ENCODE measurements at regions not wholly inside any gene's neighbourhood (a gene's known extent, or its start where the extent isn't known, plus 50 kb on each side); places are given as distances from the start of the nearest gene placed in this dataset.

GRCh38 chr15:34688699-34689098 lies 66.1 kb downstream of the GJD2 start:
- no peak for DNase-seq
- no peaks in the 10 kb centered on the region for H3K9me3 Mint-ChIP-seq
- TF ChIP-seq CTCF (IDR thresholded peaks at IDR 0.05) = no peak

GRCh38 chr15:34684351-34684750 lies 70.4 kb downstream of the GJD2 start:
- Mint-ChIP-seq H3K36me3 (ENCODE audit: low read depth) (no peaks in the 10 kb centered on the region), H3K4me3 (no peak overlapping the region), H3K27me3 (ENCODE audit: low read depth, poor library complexity) (peaks cover 25% of the 10 kb centered on the region), H3K9me3 (no peaks in the 10 kb centered on the region), H3K4me1 (no peaks in the 10 kb centered on the region), H3K27ac (no peak overlapping the region)
- DNase-seq = no peak
- no peak for TF ChIP-seq CTCF (IDR thresholded peaks at IDR 0.05)

More at GRCh38 chr15:34688699-34689098, 66.1 kb downstream of the GJD2 start:
- Mint-ChIP-seq H3K27ac (no peak overlapping the region), H3K4me1 (no peaks in the 10 kb centered on the region), H3K36me3 (ENCODE audit: low read depth) (no peaks in the 10 kb centered on the region), H3K4me3 (no peak overlapping the region), H3K27me3 (ENCODE audit: low read depth, poor library complexity) (peaks cover 23% of the 10 kb centered on the region)

GRCh38 chr15:34682674-34683073 lies 72.1 kb downstream of the GJD2 start:
- TF ChIP-seq CTCF (IDR thresholded peaks at IDR 0.05) = no peak
- no peaks in the 10 kb centered on the region for H3K4me1 Mint-ChIP-seq
- no peaks in the 10 kb centered on the region for H3K36me3 Mint-ChIP-seq (ENCODE audit: low read depth)
- H3K4me3 Mint-ChIP-seq = no peak overlapping the region
- H3K9me3 Mint-ChIP-seq = no peaks in the 10 kb centered on the region
- peaks cover 21% of the 10 kb centered on the region for H3K27me3 Mint-ChIP-seq (ENCODE audit: low read depth, poor library complexity)
- H3K27ac Mint-ChIP-seq = no peak overlapping the region
- DNase-seq = no peak

- no peaks in the 10 kb centered on the region for H3K9me3 Mint-ChIP-seq
- H3K27me3 Mint-ChIP-seq (ENCODE audit: low read depth, poor library complexity) = peaks cover 18% of the 10 kb centered on the region
- no peaks in the 10 kb centered on the region for H3K4me1 Mint-ChIP-seq
- no peak for TF ChIP-seq CTCF (IDR thresholded peaks at IDR 0.05)
- no peaks in the 10 kb centered on the region for H3K36me3 Mint-ChIP-seq (ENCODE audit: low read depth)
- no peak overlapping the region for H3K4me3 Mint-ChIP-seq
- H3K27ac Mint-ChIP-seq = no peak overlapping the region
- DNase-seq = no peak
These were observed 75.5 kb downstream of the GJD2 start for GRCh38 chr15:34679291-34679690.

- no peak for TF ChIP-seq CTCF (IDR thresholded peaks at IDR 0.05)
- no peak for DNase-seq
- H3K4me1 Mint-ChIP-seq = no peaks in the 10 kb centered on the region
- no peak overlapping the region for H3K4me3 Mint-ChIP-seq
- peaks cover 26% of the 10 kb centered on the region for H3K27me3 Mint-ChIP-seq (ENCODE audit: low read depth, poor library complexity)
- no peak overlapping the region for H3K27ac Mint-ChIP-seq
- H3K36me3 Mint-ChIP-seq (ENCODE audit: low read depth) = no peaks in the 10 kb centered on the region
- H3K9me3 Mint-ChIP-seq = no peaks in the 10 kb centered on the region
These were observed 81.6 kb downstream of the GJD2 start for GRCh38 chr15:34673241-34673640.

- no peak for TF ChIP-seq CTCF (IDR thresholded peaks at IDR 0.05)
- no peaks in the 10 kb centered on the region for H3K9me3 Mint-ChIP-seq
- DNase-seq = no peak
- H3K27ac Mint-ChIP-seq = no peak overlapping the region
- peaks cover 38% of the 10 kb centered on the region for H3K27me3 Mint-ChIP-seq (ENCODE audit: low read depth, poor library complexity)
- H3K4me1 Mint-ChIP-seq = no peaks in the 10 kb centered on the region
- H3K4me3 Mint-ChIP-seq = no peak overlapping the region
- H3K36me3 Mint-ChIP-seq (ENCODE audit: low read depth) = no peaks in the 10 kb centered on the region
These were observed 82.2 kb upstream of the GOLGA8B start for GRCh38 chr15:34665498-34666116.

Data from nephron progenitor cell (in vitro differentiated cells).